IMR-90 (cell line): ENCODE measurements at regions not wholly inside any gene's neighbourhood (a gene's known extent, or its start where the extent isn't known, plus 50 kb on each side); places are given as distances from the start of the nearest gene placed in this dataset.

Experiments
- CEBPB ChIP-seq: IDR thresholded peaks from 2 replicates; pipeline ENCODE4 v1.6.1; 2012; ENCODE audit warnings: low read depth, low read length, improper control_type of control experiment
- CHD1 ChIP-seq: IDR thresholded peaks from 2 replicates; pipeline ENCODE4 v1.6.1; 2012; ENCODE audit warnings: low read depth, low read length, improper control_type of control experiment
- CTCF ChIP-seq: conservative IDR thresholded peaks from 2 replicates; pipeline ENCODE4 v1.5.1; 2012; ENCODE audit warnings: mild to moderate bottlenecking, low read depth, low read length, improper control_type of control experiment
- MAFK ChIP-seq: IDR thresholded peaks from 2 replicates; pipeline ENCODE4 v1.6.1; 2012; ENCODE audit warnings: low read depth, low read length, improper control_type of control experiment
- MAZ ChIP-seq: IDR thresholded peaks from 2 replicates; pipeline ENCODE4 v1.6.1; 2012; ENCODE audit warnings: low read depth, mild to moderate bottlenecking, low read length, improper control_type of control experiment, moderate library complexity, borderline replicate concordance
- NFE2L2 ChIP-seq: fragments of 150-350 bp; IDR thresholded peaks from 2 replicates; pipeline ENCODE4 v1.6.1; 2016; ENCODE audit warnings: low read depth, mild to moderate bottlenecking, low read length
- POLR2A ChIP-seq: IDR thresholded peaks from 2 replicates; pipeline ENCODE4 v1.6.1; 2012; ENCODE audit warnings: mild to moderate bottlenecking, low read depth, low read length
- RCOR1 ChIP-seq: IDR thresholded peaks from 2 replicates; pipeline ENCODE4 v1.6.1; 2012; ENCODE audit warnings: mild to moderate bottlenecking, low read length, improper control_type of control experiment; ENCODE audit not compliant: insufficient replicate concordance
- RFX5 ChIP-seq: IDR thresholded peaks from 2 replicates; pipeline ENCODE4 v1.8.0; 2012; ENCODE audit warnings: low read depth, mild to moderate bottlenecking, low read length, moderate library complexity
- SMC3 ChIP-seq: fragments of 150-350 bp; IDR thresholded peaks from 2 replicates; pipeline ENCODE4 v1.6.1; 2016; ENCODE audit warnings: low read depth, mild to moderate bottlenecking, antibody characterized with exemption, low read length, moderate library complexity
- USF2 ChIP-seq: fragments of 150-350 bp; IDR thresholded peaks from 2 replicates; pipeline ENCODE4 v1.6.1; 2017; ENCODE audit warnings: mild to moderate bottlenecking, antibody characterized with exemption, low read length, low read depth
- TF ChIP-seq, protein P1 (sequence below): fragments of 150-350 bp; IDR thresholded peaks from 2 replicates; pipeline ENCODE4 v1.6.1; 2016; ENCODE audit warnings: low read depth, mild to moderate bottlenecking, low read length, moderate library complexity, borderline replicate concordance

- TF ChIP-seq CTCF (no peak), POLR2A (no peak), RFX5 (no peak), SMC3 (no peak), CEBPB (no peak), MAZ (no peak), NFE2L2 (no peak), USF2 (no peak), RCOR1 (no peak), MAFK (no peak), CHD1 (no peak)
- TF ChIP-seq, protein P1, sequence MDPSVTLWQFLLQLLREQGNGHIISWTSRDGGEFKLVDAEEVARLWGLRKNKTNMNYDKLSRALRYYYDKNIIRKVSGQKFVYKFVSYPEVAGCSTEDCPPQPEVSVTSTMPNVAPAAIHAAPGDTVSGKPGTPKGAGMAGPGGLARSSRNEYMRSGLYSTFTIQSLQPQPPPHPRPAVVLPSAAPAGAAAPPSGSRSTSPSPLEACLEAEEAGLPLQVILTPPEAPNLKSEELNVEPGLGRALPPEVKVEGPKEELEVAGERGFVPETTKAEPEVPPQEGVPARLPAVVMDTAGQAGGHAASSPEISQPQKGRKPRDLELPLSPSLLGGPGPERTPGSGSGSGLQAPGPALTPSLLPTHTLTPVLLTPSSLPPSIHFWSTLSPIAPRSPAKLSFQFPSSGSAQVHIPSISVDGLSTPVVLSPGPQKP = no peak
Measured at GRCh38 chr13:74966275-74966674, 515.7 kb downstream of the TBC1D4 start.
